ENCODE measurements at regions not wholly inside any gene's neighbourhood (a gene's known extent, or its start where the extent isn't known, plus 50 kb on each side); places are given as distances from the start of the nearest gene placed in this dataset.
"Not testable (repeated sequence)": the region's sequence is repeated elsewhere in the genome, so short reads cannot be mapped to it uniquely, and the experiment has no call there.

DNA sequence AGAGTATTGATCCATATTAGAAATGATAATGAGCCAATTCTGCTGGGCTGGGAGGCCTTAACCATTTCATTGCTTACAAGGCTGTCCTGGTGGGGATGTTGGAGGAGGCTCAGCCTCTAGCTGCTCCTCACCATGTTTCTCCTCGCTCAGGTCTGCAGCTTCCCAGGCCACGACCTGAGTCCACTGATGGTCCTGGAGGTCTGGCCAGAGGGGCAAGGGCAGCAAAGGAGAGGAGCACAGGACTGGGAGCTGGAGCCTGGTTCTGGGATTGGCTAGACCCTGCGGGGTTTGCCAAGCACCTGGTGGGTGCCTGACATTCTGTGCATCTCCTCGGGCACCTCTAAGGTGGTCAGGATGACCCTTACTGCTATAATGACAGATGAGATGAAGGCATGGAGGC, 92.6 kb downstream of the KIF26A start:
- DNase-seq (ENCODE audit: low spot score): no peak
- Mint-ChIP-seq H3K4me3 (no peak overlapping the region), H3K27ac (no peak overlapping the region), H3K27me3 (ENCODE audit: insufficient read depth) (no peaks in the 10 kb centered on the region), H3K36me3 (ENCODE audit: low read depth) (peaks cover 5% of the 10 kb centered on the region), H3K9me3 (peaks cover 23% of the 10 kb centered on the region), H3K4me1 (ENCODE audit: low read depth) (peaks cover 8% of the 10 kb centered on the region)
- intact Hi-C loops (cut with micrococcal nuclease): no loop called here

DNA sequence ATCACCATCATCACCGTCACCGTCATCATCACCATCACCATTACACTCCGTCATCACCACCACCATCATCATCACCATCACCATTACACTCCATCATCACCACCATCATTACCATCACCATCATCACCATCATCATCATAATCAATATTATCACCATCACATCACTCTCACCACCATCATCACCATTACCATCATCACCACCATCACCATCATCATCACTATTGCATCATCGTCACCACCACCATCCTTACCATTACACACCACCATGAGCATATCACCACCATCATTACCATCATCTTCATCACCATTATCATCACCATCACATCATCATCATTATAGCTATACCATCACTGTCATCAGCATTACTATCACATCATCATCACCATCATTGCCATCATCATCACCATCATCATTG, 93.7 kb downstream of the KIF26A start:
- H3K27me3 Mint-ChIP-seq (ENCODE audit: insufficient read depth): no peaks in the 10 kb centered on the region
- H3K4me1 Mint-ChIP-seq (ENCODE audit: low read depth): peaks cover 8% of the 10 kb centered on the region
- H3K4me3 Mint-ChIP-seq: no peak overlapping the region
- no peak for DNase-seq (ENCODE audit: low spot score)
- intact Hi-C loops (cut with micrococcal nuclease): no loop called here
- H3K27ac Mint-ChIP-seq: no peak overlapping the region
- peaks cover 33% of the 10 kb centered on the region for H3K9me3 Mint-ChIP-seq
- peaks cover 5% of the 10 kb centered on the region for H3K36me3 Mint-ChIP-seq (ENCODE audit: low read depth)

DNA sequence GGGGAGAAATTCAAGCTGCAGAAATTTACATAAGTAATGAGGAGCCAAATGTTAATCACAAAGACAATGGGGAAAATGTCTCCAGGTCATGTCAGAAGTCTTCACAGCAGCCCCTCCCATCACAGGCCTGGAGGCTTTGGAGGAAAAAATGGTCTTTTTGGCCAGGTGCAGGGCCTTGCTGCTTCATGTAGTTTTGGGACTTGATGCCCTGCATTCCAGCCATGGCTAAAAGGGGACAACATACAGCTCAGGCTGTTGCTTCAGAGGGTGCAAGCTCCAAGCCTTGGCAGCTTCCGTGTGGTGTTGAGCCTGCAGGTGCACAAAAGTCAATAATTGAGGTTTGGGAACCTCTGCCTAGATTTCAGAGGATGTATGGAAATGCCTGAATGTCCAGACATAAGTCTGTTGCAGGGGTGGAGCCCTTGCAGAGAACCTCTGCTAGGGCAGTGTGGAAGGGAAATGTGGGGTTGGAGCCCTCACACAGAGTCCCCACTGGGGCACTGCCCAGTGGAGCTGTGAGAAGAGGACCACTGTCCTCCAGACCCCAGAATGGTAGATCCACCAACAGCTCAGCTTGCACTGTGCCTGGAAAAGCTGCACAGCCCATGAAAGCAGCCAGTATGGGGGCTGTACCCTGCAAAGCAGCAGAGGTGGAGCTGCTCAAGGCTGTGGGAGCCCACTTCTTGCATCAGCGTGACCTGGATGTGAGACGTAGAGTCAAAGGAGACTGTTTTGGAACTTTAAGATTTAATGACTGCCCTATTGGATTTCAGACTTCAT, 95.8 kb downstream of the KIF26A start:
- H3K4me1 Mint-ChIP-seq (ENCODE audit: low read depth); H3K36me3 Mint-ChIP-seq (ENCODE audit: low read depth); intact Hi-C loops (cut with micrococcal nuclease); H3K4me3 Mint-ChIP-seq; H3K27ac Mint-ChIP-seq; DNase-seq (ENCODE audit: low spot score); H3K27me3 Mint-ChIP-seq (ENCODE audit: insufficient read depth): not testable (repeated sequence)
- peaks cover 34% of the 10 kb centered on the region for H3K9me3 Mint-ChIP-seq

DNA sequence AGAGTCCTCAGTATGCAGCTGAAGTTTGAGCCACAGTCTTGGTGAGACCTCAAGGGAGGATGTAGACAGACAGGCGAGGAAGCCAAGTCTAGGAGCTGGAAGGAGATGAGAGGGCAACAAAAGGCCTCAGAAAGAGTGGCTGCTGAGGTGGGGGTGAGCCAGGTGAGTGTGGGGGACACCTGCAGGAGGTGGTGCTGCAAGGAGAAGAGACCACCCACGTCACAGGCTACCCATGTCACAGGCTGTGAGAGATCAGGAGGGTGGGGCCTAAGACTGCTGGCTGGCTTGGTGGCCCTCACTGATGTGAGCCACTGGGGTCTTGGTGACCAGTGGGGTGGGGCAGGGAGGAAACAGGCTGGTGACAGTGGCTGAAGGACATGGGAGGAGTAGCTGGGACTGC, 97.3 kb downstream of the KIF26A start:
- intact Hi-C loops (cut with micrococcal nuclease): no loop called here
- H3K9me3 Mint-ChIP-seq: peaks cover 34% of the 10 kb centered on the region
- DNase-seq (ENCODE audit: low spot score): no peak
- H3K36me3 Mint-ChIP-seq (ENCODE audit: low read depth): no peaks in the 10 kb centered on the region
- no peaks in the 10 kb centered on the region for H3K4me1 Mint-ChIP-seq (ENCODE audit: low read depth)
- no peak overlapping the region for H3K27ac Mint-ChIP-seq
- peaks cover 2% of the 10 kb centered on the region for H3K27me3 Mint-ChIP-seq (ENCODE audit: insufficient read depth)
- no peak overlapping the region for H3K4me3 Mint-ChIP-seq

DNA sequence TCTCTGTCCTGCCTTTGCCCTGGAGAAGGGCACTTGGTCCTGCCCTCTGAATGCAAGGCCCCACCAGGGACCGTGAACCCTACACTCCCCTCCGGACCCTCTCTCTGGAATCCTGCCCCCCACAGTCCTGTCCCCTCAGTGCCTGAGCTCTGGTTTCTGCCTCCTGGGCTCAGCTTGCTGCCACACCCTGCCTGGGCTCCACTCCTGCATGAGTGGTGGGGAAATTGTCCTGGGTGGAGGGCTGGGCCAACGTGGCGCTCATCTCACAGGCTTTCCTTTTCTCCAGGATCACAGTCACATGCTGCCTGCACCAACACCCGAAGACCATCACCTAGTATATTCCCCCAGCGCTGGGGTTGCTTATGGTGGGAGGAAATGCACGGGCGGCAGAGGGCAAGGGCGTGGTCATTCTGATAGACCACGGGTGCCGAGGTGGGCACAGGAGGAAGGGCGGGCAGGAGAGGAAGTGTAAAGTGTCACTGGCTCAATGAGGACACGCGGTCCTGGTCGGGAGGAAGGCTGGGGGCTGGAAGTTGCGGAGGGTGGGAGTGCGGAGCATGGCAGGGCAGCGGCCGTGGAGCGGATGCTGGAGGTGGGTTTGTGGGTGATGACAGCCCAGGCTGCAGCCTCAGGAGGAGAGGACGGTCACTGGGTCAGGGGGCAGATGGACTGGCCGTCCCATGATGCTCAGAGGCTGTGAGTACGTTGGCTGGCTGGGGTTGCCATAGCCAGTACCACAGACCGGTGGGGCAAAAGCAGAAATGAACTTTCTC, 99.5 kb downstream of the KIF26A start:
- Mint-ChIP-seq H3K27ac (no peak overlapping the region), H3K4me1 (ENCODE audit: low read depth) (no peaks in the 10 kb centered on the region), H3K9me3 (peaks cover 34% of the 10 kb centered on the region), H3K36me3 (ENCODE audit: low read depth) (no peaks in the 10 kb centered on the region), H3K4me3 (no peak overlapping the region), H3K27me3 (ENCODE audit: insufficient read depth) (peaks cover 2% of the 10 kb centered on the region)
- no peak for DNase-seq (ENCODE audit: low spot score)
- intact Hi-C loops (cut with micrococcal nuclease): no loop called here

DNA sequence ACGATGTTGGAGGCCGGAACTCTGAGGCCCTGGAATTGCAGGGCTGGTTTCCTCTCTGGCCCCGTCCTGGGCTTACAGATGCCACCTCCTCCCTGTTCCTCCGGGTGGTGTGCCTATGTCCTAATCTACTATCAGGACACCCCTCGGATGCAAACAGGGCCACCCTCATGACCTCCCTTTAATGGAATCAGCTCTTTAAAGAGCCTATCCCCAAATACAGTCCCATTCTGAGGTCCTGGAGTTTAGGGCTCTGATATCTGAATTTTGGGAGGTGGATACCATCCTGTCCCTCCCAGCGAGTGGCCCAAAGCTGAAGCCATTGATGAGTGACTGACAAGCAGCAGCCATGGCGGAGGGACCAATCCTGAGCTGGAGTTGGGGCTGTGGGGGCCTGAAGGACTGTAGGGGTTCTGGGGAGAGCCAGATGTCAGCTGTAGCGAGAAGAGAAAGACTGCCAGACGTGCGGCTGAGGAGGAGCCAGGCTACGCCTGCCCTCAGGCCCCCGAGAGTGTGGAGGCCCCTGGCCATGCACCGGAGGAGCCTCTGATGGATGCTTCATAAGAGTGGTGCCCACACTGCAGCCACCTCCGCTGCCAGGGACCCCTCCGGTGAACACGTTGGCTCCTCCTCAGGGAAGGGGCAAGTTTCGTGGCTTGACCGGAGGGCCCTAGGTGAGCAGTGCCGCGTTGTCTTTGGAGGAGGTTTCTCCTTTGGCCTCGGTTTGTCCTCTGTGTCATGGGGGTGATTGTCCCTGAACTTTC, 100.2 kb downstream of the KIF26A start:
- H3K4me3 Mint-ChIP-seq: no peak overlapping the region
- no peaks in the 10 kb centered on the region for H3K4me1 Mint-ChIP-seq (ENCODE audit: low read depth)
- H3K27me3 Mint-ChIP-seq (ENCODE audit: insufficient read depth): peaks cover 2% of the 10 kb centered on the region
- H3K36me3 Mint-ChIP-seq (ENCODE audit: low read depth): no peaks in the 10 kb centered on the region
- no peak for DNase-seq (ENCODE audit: low spot score)
- H3K27ac Mint-ChIP-seq: no peak overlapping the region
- intact Hi-C loops (cut with micrococcal nuclease): no loop called here
- peaks cover 29% of the 10 kb centered on the region for H3K9me3 Mint-ChIP-seq

DNA sequence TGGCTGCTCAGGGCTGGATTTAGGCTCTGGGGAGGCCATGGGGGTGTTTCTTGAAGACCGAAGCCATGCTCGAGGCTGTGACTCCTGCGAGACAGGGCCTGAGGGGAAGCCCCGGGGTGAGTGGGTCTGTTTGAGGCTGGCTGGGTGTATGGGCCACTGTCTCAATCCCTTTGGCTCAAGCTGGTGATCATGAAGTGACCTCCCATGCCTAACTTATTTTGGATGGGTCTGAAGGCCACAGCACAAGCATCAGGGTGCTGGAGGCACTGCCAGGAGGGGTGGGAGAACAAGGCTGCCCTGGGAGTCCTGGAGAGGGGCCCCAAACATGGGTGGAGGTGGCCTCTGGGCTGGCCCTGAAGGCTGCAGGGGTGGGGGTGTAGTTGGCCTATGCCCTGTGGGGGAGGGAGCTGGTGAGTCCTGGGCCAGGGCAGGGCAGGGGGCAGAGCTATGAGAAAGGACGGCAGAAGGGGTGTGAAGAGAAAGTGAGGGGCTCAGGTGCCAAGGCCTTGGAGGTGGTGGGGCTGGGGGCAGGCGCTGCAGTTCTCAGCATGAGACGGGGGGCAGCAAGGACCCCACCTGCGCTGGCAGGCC, 100.9 kb downstream of the KIF26A start:
- H3K27ac Mint-ChIP-seq: no peak overlapping the region
- no peak for DNase-seq (ENCODE audit: low spot score)
- H3K4me3 Mint-ChIP-seq: no peak overlapping the region
- peaks cover 24% of the 10 kb centered on the region for H3K9me3 Mint-ChIP-seq
- H3K27me3 Mint-ChIP-seq (ENCODE audit: insufficient read depth): peaks cover 2% of the 10 kb centered on the region
- H3K4me1 Mint-ChIP-seq (ENCODE audit: low read depth): no peaks in the 10 kb centered on the region
- intact Hi-C loops (cut with micrococcal nuclease): no loop called here
- H3K36me3 Mint-ChIP-seq (ENCODE audit: low read depth): no peaks in the 10 kb centered on the region

DNA sequence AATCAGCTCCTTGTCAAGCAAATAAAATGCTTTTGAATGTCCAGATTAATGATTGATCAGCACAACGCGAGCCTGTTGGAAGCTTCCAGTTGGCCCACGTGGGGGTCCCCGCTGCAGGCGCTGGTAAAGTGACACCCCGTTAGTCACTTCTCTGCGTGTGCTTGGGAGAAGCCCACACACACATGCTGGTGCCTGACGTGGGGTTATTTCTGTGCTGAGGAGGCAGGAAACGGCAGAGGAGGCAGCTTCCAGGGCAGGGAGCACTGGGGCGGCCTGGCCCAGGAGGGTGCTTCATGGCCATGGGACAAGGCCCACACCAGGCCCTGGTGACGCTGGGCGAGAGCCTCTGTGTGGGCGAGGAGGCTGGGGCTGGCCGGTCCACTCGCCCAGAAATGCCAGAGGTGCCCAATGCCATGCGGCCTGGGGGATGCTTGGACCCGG, 101.5 kb downstream of the KIF26A start:
- DNase-seq (ENCODE audit: low spot score): no peak
- no peaks in the 10 kb centered on the region for H3K36me3 Mint-ChIP-seq (ENCODE audit: low read depth)
- intact Hi-C loops (cut with micrococcal nuclease): no loop called here

DNA sequence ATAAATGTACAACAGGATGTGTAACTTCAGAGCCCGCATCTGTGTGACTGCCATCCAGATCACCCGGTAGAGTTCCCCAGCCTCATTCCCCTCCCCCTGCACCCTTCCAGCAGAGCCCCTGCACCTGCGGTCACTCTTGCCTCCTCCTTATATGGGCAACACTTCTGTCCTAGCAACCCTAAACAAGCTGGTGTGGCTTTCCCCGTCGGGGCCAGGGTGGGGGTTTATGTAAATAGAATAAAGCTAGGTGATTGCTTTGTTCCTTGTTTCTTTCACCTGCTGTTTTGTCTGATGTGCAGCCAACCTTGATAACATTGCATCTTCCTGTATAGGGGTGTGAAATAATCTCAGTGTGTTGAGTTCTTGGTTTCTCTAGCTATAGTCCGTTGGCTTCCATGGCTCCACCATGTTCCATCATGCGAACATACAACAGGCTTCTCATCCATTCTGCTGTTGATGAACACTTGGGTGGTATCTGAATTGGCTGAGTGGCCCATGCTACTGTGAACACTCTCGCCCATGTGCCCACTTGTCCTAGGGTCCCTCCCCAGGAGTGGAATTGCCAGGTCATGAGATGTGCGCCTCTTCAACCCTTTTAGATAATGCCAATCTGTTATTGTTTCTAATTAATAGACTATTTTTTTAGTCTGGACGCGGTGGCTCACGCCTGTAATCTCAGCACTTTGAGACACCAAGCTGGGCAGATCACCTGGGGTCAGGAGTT, 102.2 kb downstream of the KIF26A start:
- intact Hi-C loops (cut with micrococcal nuclease): no loop called here
- H3K4me3 Mint-ChIP-seq: no peak overlapping the region
- H3K9me3 Mint-ChIP-seq: peaks cover 21% of the 10 kb centered on the region
- H3K36me3 Mint-ChIP-seq (ENCODE audit: low read depth): no peaks in the 10 kb centered on the region
- no peak overlapping the region for H3K27ac Mint-ChIP-seq
- no peaks in the 10 kb centered on the region for H3K4me1 Mint-ChIP-seq (ENCODE audit: low read depth)
- no peak for DNase-seq (ENCODE audit: low spot score)
- peaks cover 2% of the 10 kb centered on the region for H3K27me3 Mint-ChIP-seq (ENCODE audit: insufficient read depth)

More for the DNA sequence above, 101.5 kb downstream of the KIF26A start:
- Mint-ChIP-seq H3K27ac (no peak overlapping the region), H3K9me3 (peaks cover 24% of the 10 kb centered on the region), H3K4me1 (ENCODE audit: low read depth) (no peaks in the 10 kb centered on the region), H3K27me3 (ENCODE audit: insufficient read depth) (peaks cover 2% of the 10 kb centered on the region), H3K4me3 (no peak overlapping the region)

DNA sequence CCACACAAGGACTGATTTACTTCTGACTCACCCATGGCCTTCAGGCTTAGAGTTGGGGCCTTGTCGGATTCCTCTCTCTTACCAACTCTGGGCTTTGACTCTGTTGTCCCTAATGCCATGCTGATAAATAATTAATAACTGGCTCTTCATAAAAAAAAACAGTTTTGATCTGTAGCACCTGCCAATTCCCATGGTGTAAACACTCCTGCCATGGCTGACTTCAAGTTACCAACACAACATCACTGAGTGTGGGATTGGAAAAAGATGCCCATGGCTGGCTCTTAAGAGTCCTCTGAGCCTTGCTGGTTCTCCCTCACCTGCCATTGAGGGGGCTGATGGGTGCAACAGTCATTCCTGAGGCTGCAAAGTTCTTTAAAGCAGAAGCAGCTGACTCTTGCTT, 104.8 kb downstream of the KIF26A start:
- no peaks in the 10 kb centered on the region for H3K27me3 Mint-ChIP-seq (ENCODE audit: insufficient read depth)
- no peak overlapping the region for H3K4me3 Mint-ChIP-seq
- no peak overlapping the region for H3K27ac Mint-ChIP-seq
- H3K4me1 Mint-ChIP-seq (ENCODE audit: low read depth): no peaks in the 10 kb centered on the region
- no peak for DNase-seq (ENCODE audit: low spot score)
- intact Hi-C loops (cut with micrococcal nuclease): no loop called here
- H3K9me3 Mint-ChIP-seq: no peaks in the 10 kb centered on the region
- no peaks in the 10 kb centered on the region for H3K36me3 Mint-ChIP-seq (ENCODE audit: low read depth)

DNA sequence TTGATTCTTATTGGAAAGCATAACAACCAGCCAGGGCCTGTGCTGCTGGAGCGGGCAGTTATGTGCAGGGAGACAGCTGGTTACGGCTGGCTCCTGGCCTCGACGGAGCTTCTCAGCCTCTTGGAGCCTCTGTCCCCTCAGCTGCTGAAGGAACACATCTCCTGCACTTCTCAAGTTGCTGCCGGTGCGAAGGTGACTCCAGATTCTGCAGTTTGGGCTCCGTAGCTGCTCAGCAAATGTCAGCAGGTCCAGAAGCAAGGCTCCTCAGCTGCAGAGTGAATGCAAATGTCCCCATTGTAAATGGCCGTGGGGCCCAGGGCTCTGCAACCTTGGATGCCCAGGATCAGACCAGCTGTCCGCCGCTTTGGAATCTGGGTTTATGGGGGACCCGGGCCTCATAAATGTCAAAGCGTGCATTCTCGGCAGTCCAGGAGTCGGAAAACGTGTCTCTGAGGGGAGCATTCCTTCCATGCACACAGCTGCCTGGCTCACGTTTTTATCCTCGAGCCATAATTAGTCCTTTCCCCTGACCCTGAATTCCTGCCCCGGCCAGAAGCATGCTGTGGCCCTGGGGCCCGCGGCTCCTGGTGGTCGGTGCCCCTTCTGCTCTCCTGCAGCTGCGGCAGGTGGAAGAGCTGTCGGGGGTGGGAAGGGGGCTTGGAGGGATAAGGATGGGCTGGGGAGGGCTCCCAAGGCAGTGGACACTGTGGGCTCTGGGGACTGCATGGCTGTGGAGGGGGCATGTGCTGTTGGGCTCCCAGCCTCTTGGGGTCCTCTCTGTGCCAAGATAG, 106.0 kb downstream of the KIF26A start:
- no peak for DNase-seq (ENCODE audit: low spot score)
- intact Hi-C loops (cut with micrococcal nuclease): no loop called here
- Mint-ChIP-seq H3K36me3 (ENCODE audit: low read depth) (no peaks in the 10 kb centered on the region), H3K4me3 (no peak overlapping the region), H3K27me3 (ENCODE audit: insufficient read depth) (no peaks in the 10 kb centered on the region), H3K4me1 (ENCODE audit: low read depth) (no peaks in the 10 kb centered on the region), H3K9me3 (no peaks in the 10 kb centered on the region), H3K27ac (no peak overlapping the region)

DNA sequence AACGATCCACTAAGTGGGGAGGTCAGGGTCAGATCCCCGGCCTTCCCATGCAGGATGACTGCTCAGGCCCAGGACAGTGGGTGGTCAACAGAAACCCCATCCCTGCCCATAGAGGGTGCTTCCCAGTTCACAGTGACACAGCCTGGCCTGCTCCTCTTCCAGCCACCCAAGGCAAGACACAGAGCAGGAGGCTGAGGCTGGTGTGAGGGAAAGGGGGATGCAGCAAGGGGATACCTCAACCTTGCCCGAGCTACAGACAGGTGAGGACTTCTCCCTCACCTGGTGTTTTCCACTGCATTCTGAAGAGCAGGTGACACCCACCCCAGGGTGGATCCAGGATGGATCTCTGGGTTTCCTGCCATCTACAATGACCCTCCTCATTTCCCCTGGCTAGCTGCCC, 106.7 kb downstream of the KIF26A start:
- Mint-ChIP-seq H3K4me3 (no peak overlapping the region), H3K27me3 (ENCODE audit: insufficient read depth) (no peaks in the 10 kb centered on the region), H3K9me3 (no peaks in the 10 kb centered on the region), H3K36me3 (ENCODE audit: low read depth) (no peaks in the 10 kb centered on the region), H3K27ac (no peak overlapping the region), H3K4me1 (ENCODE audit: low read depth) (no peaks in the 10 kb centered on the region)
- intact Hi-C loops (cut with micrococcal nuclease): no loop called here
- no peak for DNase-seq (ENCODE audit: low spot score)
